ENCODE measurements at regions not wholly inside any gene's neighbourhood (a gene's known extent, or its start where the extent isn't known, plus 50 kb on each side); places are given as distances from the start of the nearest gene placed in this dataset.
"Not testable (repeated sequence)": the region's sequence is repeated elsewhere in the genome, so short reads cannot be mapped to it uniquely, and the experiment has no call there.

GRCh38 chr10:90119631-90120280, 418.4 kb downstream of the KIF20B start:
- not testable (repeated sequence) for DNase-seq (ENCODE audit: low read depth, low spot score)

- no peak for DNase-seq (ENCODE audit: low read depth, low spot score)
Observed at GRCh38 chr10:90125456-90126255, 424.3 kb downstream of the KIF20B start.

DNA sequence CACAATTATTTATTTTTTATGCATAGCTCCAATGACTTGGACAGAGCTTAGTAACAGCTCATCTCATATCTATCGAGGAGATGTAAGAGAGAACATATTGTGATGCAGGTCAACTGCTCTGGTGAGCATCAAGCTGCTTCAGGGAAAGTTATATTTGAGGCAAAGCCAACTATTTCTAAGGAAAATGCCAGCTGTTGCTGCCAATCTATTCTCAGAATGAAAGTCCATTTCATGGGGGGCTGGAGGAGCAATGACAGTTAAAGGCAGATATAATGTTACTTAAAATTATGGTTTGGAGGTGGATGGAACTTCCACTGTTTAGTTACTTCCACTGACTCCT, 424.8 kb downstream of the KIF20B start:
- DNase-seq (ENCODE audit: low read depth, low spot score), result no peak

DNA sequence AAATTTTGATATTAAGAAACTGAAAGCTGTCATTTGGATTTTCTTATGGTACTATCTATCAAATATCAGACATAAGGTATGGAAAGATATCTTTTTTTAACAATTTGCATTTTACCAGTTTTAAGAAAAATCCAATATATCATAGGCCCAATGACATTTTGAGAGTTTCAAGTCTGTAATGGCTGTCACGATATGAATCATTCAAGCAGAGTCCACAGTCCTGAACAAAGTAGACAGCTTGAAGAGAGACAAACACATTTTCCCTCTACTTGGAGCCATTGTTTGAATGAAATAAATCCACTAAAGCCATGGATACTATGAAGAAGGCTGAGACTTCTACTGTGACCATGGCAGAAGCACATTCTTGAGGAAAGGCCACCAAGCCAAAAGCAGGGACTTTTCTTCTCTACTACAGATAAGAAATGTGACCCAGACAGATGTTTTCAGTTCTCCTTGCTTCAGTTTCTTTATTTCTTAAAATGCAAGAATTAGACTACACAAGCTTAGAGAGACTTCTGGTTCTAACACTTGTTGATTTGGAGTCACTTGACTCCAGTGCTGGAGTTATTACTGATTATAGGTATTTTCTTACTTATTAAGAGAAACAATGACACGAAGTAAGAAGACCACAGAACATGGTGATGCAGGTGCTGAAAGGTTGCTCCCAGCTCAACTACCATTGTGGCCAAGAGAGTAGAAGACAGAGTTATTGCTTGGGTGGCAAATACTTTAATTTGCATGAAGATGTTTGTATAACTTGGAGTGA, 429.1 kb downstream of the KIF20B start:
- DNase-seq (ENCODE audit: low read depth, low spot score), result no peak

DNA sequence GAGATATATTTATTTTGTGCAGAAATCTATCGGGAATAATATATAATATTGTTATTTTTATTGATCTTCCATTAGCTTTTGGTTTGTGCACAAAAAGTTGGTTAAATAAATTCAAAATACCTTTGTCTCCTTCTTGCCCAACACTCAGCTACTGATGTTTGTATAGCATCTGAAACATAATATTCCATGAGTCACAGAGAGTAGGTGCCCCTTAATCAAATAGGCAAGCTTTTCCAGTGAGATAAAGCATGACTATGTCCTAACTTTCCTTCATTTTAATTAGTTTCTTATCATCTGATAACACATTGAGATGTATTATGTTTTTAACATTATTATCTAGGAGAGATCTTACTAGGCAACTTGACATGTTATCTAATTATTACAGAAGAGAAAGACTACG, 432.2 kb downstream of the KIF20B start:
- no peak for DNase-seq (ENCODE audit: low read depth, low spot score)

DNA sequence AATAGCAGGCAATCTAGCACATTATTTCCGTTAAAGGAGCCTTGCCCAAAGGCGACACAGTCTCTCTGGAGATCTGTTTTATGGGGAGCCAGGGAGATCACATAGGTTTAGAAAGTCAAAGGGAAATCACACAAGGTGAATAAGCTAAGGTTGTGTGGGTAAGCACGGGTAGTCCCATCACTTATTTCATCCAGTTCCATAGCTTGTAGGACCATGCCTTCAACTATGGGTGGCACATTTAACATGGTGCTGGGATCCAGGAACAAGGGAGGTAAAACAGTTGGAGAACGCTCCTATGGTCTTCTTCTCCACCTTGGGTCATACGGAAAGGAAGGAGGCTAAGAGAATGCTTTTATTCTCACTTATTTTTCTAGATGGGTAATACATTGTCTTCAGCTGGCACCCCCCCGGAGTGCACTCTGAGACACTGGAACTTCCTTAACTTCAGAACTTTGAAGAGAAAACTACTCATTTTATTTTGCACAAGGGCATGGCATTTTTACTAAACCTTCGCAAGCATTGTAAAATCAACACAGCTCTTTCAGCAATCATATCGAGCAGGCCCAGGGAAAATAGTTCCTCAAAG, 435.4 kb downstream of the KIF20B start:
- no peak for DNase-seq (ENCODE audit: low read depth, low spot score)

- no peak for DNase-seq (ENCODE audit: low read depth, low spot score)
Observed at GRCh38 chr10:90138844-90139243, 437.5 kb downstream of the KIF20B start.

- DNase-seq (ENCODE audit: low read depth, low spot score), result no peak
Observed at GRCh38 chr10:90141791-90142190, 440.4 kb downstream of the KIF20B start.

DNA sequence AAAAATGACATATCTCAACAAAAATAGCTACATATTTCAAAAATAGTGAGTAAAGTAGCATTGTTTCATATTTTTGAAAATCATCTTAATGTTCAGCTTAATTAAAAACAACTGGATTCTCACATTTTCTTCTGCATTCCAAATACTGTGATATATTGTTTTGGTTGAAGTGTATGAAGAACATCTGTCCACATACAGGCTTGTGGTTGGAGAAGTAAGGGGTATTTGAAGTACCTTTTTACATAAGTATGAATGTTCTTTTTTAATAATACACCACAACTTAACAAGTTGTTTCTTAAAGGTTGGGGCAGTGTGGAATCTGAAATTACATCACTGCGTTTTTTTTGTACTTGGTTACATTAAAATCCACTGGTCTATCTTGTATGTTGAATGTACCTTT, 442.5 kb downstream of the KIF20B start:
- no peak for DNase-seq (ENCODE audit: low read depth, low spot score)

- no peak for DNase-seq (ENCODE audit: low read depth, low spot score)
Observed at GRCh38 chr10:90148116-90148855, 446.9 kb downstream of the KIF20B start.

DNA sequence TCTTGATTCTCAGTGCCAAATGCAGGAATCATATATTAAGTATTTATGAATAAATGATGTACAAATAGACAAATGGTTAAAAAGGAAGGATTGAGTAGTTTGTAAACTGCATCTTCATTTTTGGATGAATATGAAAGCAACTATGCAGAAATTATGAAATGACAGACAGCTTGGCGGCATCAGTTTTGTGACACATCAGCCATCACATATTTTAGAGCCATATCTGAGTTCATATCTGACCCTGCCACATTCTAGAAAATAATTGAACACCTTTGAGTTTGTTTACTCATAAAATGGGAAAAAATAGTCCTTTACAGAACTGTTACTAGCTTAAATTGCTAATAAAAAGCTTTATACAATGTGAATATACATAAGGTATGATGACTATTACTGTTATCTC, 448.2 kb downstream of the KIF20B start:
- no peak for DNase-seq (ENCODE audit: low read depth, low spot score)

DNA sequence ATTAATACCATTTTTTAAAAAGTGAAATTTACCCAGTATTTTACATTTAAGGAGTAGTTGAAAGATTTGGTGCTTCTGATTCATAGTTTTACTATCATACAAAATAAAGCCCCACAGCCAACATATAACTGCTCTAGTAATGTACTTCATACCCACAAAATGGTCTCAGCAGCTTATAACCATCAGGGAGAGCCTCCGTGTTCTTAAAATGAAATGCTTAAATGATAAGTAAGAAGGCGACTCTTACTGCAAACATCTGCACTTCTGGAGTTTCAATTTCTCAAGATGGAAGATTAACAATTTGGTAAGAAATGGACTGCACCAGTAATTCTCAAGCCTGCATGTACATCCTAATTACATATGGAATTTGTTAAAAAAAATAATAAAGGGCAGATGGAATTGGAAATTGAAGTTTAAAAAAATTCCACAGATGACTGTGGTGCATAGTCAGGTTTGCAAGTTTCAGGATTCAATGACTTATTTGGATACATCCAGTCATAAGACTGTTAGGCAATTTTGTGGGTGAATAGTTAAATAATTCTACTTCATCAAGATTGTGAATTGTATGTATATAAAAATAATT, 461.0 kb downstream of the KIF20B start:
- no peak for DNase-seq (ENCODE audit: low read depth, low spot score)

GRCh38 chr10:90167174-90168064, 466.0 kb downstream of the KIF20B start:
- no peak for DNase-seq (ENCODE audit: low read depth, low spot score)

DNA sequence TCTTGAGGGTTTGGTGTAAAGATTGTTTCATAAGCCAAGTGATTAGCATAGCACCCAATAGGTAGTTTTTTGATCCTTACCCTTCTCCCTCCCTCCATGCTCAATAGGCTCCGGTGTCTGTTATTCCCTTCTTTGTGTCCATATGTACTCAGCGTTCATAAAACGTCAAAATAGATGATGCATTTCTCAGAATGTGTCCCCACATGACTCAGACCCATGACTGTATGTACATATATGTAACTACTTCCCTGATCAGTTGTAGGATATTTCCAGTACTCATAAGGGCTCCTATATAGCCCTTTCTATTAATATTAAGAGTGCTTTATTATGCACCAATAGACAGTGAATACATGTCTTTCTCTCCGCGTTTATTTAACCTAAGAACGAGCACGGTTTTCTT, 466.9 kb downstream of the KIF20B start:
- no peak for DNase-seq (ENCODE audit: low read depth, low spot score)

- no peak for DNase-seq (ENCODE audit: low read depth, low spot score)
Observed at GRCh38 chr10:90171014-90171722, 469.8 kb downstream of the KIF20B start.

DNA sequence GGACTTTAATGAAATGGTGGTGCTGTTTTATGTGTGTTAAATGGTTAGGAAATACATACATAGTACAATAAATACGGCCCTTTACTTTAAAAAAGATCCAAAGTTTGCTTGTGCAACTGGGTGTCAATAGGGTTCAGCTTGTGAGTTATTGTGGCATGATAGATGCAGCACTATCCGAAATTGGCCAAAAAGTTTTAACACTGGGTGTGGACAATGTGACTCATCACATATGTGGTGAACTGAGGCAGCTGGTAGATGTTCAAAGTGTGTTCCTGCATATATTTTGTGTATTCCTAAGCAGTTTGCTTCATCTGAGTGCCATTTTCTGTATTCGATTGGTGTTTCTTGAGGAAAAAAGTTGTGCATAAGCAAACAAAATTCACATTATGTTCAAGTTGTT, 473.1 kb downstream of the KIF20B start:
- no peak for DNase-seq (ENCODE audit: low read depth, low spot score)

- DNase-seq (ENCODE audit: low read depth, low spot score), result no peak
Observed at GRCh38 chr10:90175161-90175681, 473.8 kb downstream of the KIF20B start.

DNA sequence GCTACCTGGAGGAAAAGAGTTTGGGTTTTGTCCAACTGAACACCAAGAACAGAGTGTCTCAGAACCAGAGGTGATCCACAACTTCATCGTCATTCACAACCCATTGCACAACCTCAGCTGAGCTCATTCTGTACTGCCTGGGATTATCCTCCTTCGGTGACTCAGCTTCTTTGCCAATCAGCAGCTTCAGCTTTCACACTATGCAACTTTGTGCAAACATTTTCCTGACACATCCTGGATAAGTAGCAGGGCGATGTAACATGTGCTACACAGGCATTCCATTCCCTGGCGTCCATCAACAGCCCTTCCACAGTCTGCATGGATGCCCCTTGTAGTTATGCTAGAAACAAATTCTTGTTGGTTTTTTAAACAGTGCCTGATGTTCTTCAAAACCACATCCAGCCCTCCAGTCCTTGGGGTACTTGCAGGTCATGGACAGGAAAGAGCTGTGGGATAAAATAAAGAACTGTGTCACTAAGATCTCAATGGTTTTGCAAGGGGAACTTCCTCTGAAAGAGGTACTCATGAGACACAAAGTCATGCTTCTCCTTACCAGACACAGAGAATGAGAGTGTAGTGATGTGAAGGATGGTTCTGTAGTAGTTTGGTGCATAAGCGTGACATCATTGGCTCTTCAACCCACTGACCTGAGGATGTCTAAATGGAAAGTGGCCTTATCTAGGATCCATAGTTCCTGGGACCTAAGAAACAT, 478.5 kb downstream of the KIF20B start:
- no peak for DNase-seq (ENCODE audit: low read depth, low spot score)

All from activated naive CD8-positive, alpha-beta T cell treated with anti-CD3 and anti-CD28 coated beads, Interleukin-2, amount 50 U/mL, for 16 hours (primary cell).